Brain pericyte (primary cell): ENCODE measurements at regions not wholly inside any gene's neighbourhood (a gene's known extent, or its start where the extent isn't known, plus 50 kb on each side); places are given as distances from the start of the nearest gene placed in this dataset.

ENCODE experiments used
- DNase-seq: peaks from one replicate; pipeline ENCODE4 v3.0.0-alpha.2; 2012; ENCODE audit warnings: low read depth, low spot score

DNA sequence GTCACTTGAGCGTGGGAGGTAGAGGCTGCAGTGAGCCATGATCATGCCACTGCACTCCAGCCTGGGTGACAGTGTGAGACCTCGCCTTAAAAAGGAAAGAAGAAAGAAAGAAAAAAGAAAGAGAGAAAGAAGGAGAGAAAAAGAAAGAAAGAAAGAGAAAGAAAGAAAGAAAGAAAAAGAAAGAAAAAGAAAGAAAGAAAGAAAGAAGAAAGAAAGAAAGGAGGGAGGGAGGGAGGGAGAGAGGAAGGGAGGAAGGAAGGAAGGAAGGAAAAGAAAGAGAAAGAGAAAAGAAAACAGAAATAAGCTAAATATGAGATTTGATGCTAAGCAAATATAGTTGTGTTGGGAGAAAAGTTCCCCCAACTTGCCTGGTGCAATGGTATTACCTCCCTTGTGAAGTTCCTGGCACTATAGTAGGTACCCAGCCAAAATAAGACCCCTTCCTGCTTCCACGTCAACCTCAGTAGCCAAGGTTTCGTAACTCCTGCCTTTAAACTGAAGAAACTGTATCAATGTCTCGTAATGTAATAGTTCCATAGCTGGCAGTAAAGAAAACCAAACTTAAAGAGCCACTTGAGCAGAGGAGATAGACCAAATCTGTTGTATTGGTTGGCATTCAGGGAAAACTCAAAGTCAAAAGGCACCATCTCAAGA lies 88.1 kb upstream of the HNRNPU start:
- no peak for DNase-seq

DNA sequence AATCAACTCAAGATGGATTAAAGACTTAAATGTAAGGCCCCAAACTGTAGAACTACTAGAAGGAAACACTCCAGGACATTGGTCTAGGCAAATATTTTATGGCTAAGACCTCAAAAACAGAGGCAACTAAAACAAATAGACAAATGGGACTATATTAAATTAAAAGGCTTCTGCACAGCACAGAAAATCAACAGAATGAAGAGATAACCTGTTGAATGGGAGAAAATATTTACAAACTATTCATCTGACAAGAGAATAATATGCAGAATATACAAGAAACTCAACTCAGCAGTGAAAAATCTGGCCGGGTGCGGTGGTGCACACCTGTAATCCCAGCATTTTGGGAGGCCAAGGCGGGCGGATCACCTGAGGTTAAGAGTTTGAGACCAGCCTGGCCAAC lies 84.1 kb upstream of the HNRNPU start:
- DNase-seq = no peak

GRCh38 chr1:244945109-244945671 lies 80.8 kb upstream of the HNRNPU start:
- no peak for DNase-seq

DNA sequence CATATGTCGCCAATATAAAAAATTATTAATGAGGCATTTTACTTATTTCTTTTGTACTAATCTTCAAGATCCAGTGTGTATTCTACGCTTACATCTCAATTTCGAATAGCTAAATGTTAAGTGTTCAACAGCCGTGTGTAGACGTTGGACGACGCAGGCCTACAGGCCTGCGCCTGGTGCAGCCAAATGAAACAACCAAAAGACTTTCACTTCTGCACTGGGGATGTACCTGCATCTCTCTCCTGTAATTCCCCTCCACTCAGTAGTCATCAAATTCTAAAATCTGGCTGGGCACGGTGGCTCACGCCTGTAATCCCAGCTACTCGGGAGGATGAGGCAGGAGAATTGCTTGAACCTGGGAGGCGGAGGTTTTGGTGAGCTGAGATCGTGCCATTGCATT lies 76.8 kb upstream of the HNRNPU start:
- DNase-seq = no peak

DNA sequence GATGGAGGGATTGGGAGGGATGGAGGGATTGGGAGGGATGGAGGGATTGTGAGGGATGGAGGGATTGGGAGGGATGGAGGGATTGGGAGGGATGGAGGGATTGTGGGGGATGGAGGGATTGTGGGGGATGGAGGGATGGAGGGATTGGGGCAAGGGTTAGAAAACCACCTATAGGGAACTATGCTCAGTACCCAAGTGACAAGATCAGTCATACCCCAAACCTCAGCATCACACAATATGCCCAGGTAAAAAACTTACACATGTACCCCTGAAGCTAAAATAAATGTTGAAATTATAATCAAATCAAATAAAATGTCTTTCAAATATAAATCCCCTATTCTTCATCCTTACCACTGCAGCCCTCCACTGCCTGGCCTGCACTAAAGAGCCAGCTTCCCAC lies 72.8 kb upstream of the HNRNPU start:
- DNase-seq = no peak

- DNase-seq = no peak
These were observed 56.8 kb upstream of the HNRNPU start for GRCh38 chr1:244920911-244921761.

- DNase-seq = no peak
These were observed 55.3 kb upstream of the HNRNPU start for GRCh38 chr1:244919320-244920282.

- DNase-seq = no peak
These were observed 54.3 kb upstream of the HNRNPU start for GRCh38 chr1:244918421-244919319.

GRCh38 chr1:244917073-244917670 lies 52.8 kb upstream of the HNRNPU start:
- DNase-seq = no peak

DNA sequence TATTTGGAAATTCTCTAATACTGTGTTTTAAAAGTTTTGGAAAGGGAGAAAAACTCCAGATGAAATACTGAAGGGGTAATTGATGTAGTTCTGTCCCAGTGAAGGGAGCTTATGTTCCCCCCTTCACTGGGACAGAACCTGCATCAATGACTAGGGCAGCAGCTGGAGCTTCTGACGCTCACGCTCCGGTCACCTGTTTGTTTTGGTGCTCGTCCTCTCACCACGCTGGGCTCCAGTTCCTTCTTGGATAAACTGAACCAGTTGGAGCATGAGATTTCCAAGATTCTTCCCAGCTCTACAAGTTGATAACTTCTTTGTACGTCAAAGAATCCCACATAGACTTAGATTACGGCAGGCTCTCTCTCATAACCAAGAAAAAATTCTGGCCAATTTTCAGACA lies 51.4 kb upstream of the HNRNPU start:
- no peak for DNase-seq

DNA sequence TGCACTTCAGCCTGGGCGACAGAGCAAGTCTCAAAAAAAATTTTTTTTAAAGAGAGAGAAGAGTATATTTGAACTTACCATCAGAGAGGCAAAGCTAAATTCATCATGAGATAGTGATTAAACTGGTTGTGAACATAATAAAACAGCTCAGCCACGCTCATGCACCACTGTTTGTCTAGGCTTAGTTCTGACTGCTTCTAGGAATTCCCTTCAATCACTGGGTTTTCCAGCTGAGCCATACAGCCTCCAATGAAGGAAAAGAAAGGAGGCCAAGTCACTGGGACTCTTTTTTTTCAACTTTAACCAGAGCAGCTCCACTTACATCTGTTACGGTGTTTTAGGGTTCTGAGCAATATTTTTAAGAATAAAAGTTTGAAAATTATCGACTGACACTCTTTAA lies 50.4 kb upstream of the HNRNPU start:
- DNase-seq = no peak
